ENCODE measurements at regions not wholly inside any gene's neighbourhood (a gene's known extent, or its start where the extent isn't known, plus 50 kb on each side); places are given as distances from the start of the nearest gene placed in this dataset.

DNA sequence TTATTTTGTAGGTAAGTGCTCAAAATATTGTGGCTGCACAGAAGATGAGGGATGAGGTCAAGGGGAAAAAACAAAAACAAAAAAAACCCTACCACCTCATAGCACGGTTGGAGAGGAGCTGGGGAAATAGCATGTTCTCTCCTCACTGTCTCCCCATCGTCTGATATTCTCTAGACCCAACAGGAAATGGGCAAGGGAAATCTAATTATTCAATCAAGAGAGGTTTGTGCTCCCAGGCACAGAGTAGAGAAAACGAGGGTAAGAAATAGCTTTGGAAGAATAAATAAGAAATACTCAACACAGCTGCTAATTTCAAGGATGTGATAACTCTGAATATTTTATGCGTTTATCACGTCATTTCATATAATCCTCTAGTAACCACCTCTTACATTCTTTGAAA, 619.2 kb upstream of the GNPDA2 start:
- TF ChIP-seq POLR2AphosphoS5 (IDR thresholded peaks at IDR 0.05; ENCODE audit: borderline replicate concordance, low read depth, low read length) (peak; percentile 70), EZH2 (IDR thresholded peaks at IDR 0.05) (no peak)
